ENCODE measurements at regions not wholly inside any gene's neighbourhood (a gene's known extent, or its start where the extent isn't known, plus 50 kb on each side); places are given as distances from the start of the nearest gene placed in this dataset.

DNA sequence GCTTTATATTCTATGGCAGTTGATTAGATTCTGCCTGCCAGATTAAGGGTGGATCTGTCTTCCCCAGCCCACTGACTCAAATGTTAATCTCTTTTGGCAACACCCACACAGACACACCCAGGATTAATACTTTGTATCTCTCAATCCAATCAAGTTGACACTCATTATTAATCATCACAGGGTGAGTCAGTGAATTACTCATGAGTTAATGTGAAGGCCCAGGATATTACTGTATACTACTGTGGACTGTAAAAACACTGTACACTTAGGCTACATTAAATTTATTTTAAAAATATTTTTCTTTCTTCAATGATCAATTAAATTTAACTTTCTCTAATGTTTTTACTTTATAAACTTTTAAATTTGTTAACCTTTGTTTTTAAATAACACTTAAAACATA is 87.7 kb downstream of the NAP1L3 start:
- no peak for TF ChIP-seq TCF12 (IDR thresholded peaks at IDR 0.05; ENCODE audit: low read depth)
- no peak for TF ChIP-seq EP300 (IDR thresholded peaks at IDR 0.05; ENCODE audit: borderline replicate concordance)
- no peak for TF ChIP-seq FOXM1 (IDR thresholded peaks at IDR 0.05; ENCODE audit: borderline replicate concordance, low read depth)
- TF ChIP-seq RAD21 (IDR thresholded peaks at IDR 0.05; ENCODE audit: low read depth): no peak
- no peak for TF ChIP-seq REST (IDR thresholded peaks at IDR 0.05; ENCODE audit: low read depth)
- TF ChIP-seq YY1 (IDR thresholded peaks at IDR 0.05; ENCODE audit: low read depth): no peak
- TF ChIP-seq, protein P1, sequence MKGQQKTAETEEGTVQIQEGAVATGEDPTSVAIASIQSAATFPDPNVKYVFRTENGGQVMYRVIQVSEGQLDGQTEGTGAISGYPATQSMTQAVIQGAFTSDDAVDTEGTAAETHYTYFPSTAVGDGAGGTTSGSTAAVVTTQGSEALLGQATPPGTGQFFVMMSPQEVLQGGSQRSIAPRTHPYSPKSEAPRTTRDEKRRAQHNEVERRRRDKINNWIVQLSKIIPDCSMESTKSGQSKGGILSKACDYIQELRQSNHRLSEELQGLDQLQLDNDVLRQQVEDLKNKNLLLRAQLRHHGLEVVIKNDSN (IDR thresholded peaks at IDR 0.05): no peak
- TF ChIP-seq CREB1 (IDR thresholded peaks at IDR 0.05; ENCODE audit: low read depth): no peak
